Thyroid gland (tissue), 4 donors: ENCODE measurements at regions not wholly inside any gene's neighbourhood (a gene's known extent, or its start where the extent isn't known, plus 50 kb on each side); places are given as distances from the start of the nearest gene placed in this dataset.

Source experiments
- CTCF ChIP-seq, 6 experiments: fragments of 200-600 bp in 3 of 6; fragments of 450-650 bp in 3 of 6; sonication (generic) in 3 of 6; IDR thresholded peaks; one replicate each; pipeline ENCODE4 v1.5.1; 2016 to 2019; ENCODE audit warnings: antibody characterized with exemption in 6 of 6, mild to moderate bottlenecking in 2 of 6, inconsistent platforms in 1 of 6, moderate library complexity in 1 of 6
- POLR2A ChIP-seq, 2 donors: fragments of 450-650 bp; IDR thresholded peaks; one replicate each; pipeline ENCODE4 v1.6.1; 2017; ENCODE audit warnings: antibody characterized with exemption in 2 of 2, mild to moderate bottlenecking in 2 of 2, moderate library complexity in 1 of 2

DNA sequence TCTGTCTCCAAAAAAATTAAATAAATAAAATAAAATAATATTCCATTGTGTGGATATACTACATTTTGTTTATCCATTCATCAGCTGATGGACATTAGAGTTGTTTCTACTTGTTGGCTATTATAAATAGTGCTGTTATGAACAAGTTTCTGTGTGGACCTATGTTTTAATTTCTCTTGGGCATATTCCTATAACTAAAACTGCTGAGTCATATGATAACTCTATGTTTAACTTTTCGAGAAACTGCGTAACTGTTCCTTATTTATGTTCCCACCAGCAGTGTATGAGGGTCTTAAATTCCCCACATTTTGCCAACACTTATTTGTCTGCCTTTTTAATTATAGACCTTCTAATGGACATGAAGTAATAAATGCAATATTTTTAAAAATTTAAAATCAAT is 80.0 kb upstream of the XIST start:
- TF ChIP-seq CTCF (IDR thresholded peaks at IDR 0.05), result no peak
- TF ChIP-seq POLR2A (IDR thresholded peaks at IDR 0.05), result no peak
